BE2C (cell line): ENCODE measurements at regions not wholly inside any gene's neighbourhood (a gene's known extent, or its start where the extent isn't known, plus 50 kb on each side); places are given as distances from the start of the nearest gene placed in this dataset.
A peak's percentile ranks its signal among the peaks of the same experiment; 100 is the strongest.

ENCODE experiments used
- DNase-seq: peaks from one replicate; pipeline ENCODE4 v3.0.0-alpha.2; 2020
- H3K27me3 ChIP-seq: fragments of 250-450 bp; sonication (Bioruptor Pico); 2 replicates; pipeline ENCODE4 v1.5.1; 2020; ENCODE audit warnings: mild to moderate bottlenecking
- H3K36me3 ChIP-seq: fragments of 250-450 bp; sonication (Bioruptor Pico); 2 replicates; pipeline ENCODE4 v1.5.1; 2020; ENCODE audit warnings: mild to moderate bottlenecking
- H3K4me1 ChIP-seq: fragments of 250-450 bp; sonication (Bioruptor Pico); 2 replicates; pipeline ENCODE4 v1.5.1; 2020
- H3K4me3 ChIP-seq: 2 replicates; pipeline ENCODE4 v1.5.1; 2011; ENCODE audit warnings: low read depth, low read length
- H3K9me3 ChIP-seq: fragments of 250-450 bp; sonication (Bioruptor Pico); 2 replicates; pipeline ENCODE4 v1.5.1; 2020
- TF ChIP-seq, protein P1 (sequence below): IDR thresholded peaks from 2 replicates; pipeline ENCODE4 v1.5.1; 2012; ENCODE audit warnings: mild to moderate bottlenecking, low read depth, low read length

- Histone ChIP-seq H3K4me3 (no peak overlapping the region), H3K36me3 (no peaks in the 10 kb centered on the region), H3K4me1 (no peaks in the 10 kb centered on the region), H3K9me3 (no peaks in the 10 kb centered on the region), H3K27me3 (no peaks in the 10 kb centered on the region)
- no peak for DNase-seq
- TF ChIP-seq, protein P1, sequence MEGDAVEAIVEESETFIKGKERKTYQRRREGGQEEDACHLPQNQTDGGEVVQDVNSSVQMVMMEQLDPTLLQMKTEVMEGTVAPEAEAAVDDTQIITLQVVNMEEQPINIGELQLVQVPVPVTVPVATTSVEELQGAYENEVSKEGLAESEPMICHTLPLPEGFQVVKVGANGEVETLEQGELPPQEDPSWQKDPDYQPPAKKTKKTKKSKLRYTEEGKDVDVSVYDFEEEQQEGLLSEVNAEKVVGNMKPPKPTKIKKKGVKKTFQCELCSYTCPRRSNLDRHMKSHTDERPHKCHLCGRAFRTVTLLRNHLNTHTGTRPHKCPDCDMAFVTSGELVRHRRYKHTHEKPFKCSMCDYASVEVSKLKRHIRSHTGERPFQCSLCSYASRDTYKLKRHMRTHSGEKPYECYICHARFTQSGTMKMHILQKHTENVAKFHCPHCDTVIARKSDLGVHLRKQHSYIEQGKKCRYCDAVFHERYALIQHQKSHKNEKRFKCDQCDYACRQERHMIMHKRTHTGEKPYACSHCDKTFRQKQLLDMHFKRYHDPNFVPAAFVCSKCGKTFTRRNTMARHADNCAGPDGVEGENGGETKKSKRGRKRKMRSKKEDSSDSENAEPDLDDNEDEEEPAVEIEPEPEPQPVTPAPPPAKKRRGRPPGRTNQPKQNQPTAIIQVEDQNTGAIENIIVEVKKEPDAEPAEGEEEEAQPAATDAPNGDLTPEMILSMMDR, result no peak
Observed at GRCh38 chr2:121125350-121125749, 159.7 kb downstream of the TFCP2L1 start.

DNA sequence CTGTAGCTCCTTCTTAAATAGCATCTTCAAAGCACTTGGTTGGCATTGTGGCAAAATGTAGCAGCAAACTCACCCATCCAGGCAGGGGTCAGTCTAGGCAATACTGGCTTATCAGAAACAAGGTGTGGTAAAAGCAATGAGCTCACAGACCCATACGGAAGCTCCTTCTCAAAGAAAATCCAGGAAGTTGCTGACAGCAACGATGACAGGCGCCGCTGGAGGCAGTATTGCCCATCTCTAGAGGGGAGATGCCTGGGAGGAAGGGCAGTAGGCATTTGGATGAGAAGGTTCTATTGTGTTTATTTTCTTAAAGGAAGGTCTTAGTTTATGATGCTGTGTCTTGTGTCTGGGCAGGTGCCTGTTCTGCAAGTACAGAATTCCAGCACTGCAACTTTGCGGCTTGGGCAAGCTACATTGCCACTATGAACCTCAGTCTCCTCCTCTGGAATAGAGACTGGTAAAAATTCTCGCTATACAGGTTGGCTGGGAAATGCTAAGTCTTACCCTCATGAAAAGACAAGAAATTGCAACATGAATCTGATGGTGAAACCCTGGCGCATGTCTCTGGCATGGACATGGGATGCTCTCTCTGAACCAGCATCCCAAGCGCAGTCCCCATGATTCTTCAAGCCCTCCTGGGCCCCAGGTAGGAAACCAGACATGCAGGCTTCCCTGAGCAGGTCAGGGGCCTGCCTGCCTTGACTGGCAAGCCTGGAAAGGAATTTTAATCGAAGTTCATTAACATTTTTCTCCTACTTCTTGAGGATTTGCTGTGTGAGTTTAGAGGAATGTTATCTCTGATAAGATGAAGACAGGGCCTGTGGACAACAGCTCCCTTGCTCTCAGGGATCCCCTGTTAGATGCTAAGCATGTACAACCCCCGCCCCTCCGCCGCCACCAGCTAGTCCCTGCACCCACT, 156.0 kb downstream of the TFCP2L1 start:
- no peaks in the 10 kb centered on the region for H3K36me3 ChIP-seq
- TF ChIP-seq, protein P1, result peak; percentile 67
- DNase-seq, result peak; percentile 49
- no peaks in the 10 kb centered on the region for H3K4me1 ChIP-seq
- no peaks in the 10 kb centered on the region for H3K27me3 ChIP-seq
- no peak overlapping the region for H3K4me3 ChIP-seq
- H3K9me3 ChIP-seq, result no peaks in the 10 kb centered on the region

DNA sequence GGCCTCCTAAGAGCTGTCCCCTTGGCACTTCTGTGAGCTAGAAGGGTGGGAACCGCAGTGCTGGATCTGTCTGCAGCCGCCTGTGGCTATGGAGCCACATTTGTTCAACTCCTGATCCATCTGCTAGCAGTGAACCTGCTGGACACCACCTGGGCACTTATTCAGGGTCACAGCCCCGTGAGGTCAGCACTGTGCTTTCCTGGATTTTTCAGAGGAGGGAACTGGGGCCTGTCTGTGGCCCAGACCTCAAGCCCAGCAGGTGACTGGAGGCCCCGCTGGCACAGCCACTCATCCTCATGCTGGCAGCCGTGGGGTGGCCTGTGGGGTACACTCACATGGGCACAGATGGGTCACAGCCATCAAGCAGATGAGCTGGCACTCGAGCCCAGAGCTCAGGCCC, 155.3 kb downstream of the TFCP2L1 start:
- no peaks in the 10 kb centered on the region for H3K36me3 ChIP-seq
- H3K27me3 ChIP-seq, result no peaks in the 10 kb centered on the region
- H3K4me1 ChIP-seq, result no peaks in the 10 kb centered on the region
- no peaks in the 10 kb centered on the region for H3K9me3 ChIP-seq
- DNase-seq, result no peak
- TF ChIP-seq, protein P1, result no peak
- H3K4me3 ChIP-seq, result no peak overlapping the region

DNA sequence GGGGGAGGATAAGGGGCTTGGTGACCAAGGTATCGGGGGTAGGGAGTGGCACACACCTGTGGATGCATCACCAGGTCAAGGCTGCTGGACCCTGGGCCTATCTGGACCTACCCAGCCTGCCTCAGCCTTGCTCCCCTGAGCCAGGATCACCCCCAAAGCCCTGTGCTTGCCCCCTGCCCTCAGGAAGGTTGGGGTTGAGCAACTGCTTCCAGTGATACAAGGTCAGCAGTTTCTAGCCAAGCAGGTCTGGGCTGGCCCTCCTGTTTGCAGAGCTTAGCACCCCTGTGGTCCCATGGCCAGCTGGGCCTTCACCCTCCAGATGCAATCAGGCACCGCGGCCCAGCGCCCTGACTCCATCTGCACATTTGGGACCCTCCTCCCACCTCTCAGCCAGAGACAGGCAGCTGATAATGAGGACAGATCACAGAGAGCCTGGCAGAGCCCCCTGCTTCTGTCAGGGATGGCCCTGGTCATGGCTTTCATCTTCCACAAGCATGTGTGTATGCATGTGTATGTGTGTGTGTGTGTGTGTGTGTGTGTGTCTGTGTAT, 154.6 kb downstream of the TFCP2L1 start:
- peak; percentile 11 for DNase-seq
- Histone ChIP-seq H3K27me3 (no peaks in the 10 kb centered on the region), H3K4me3 (no peak overlapping the region), H3K36me3 (no peaks in the 10 kb centered on the region), H3K4me1 (no peaks in the 10 kb centered on the region), H3K9me3 (no peaks in the 10 kb centered on the region)
- TF ChIP-seq, protein P1, result no peak

DNA sequence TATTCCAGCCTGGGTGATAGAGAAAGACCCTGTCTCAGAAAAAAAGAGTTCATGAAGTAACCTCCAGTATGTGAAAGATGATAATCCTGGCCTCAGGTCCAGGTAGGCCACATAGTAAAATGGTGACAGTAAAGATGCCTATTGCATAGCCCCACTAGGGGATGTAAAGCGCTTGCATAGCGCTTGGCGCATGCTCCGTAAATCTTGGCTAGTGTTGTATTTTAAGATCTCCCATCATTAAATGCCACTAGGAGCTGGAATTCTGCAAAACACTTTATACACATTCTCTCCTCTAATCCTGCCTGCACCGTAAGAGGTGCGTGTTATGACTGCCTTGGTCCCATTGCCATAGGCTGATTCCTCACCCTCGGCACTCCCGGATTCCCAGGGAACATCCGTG, 153.6 kb downstream of the TFCP2L1 start:
- H3K4me3 ChIP-seq, result no peak overlapping the region
- H3K27me3 ChIP-seq, result no peaks in the 10 kb centered on the region
- H3K9me3 ChIP-seq, result no peaks in the 10 kb centered on the region
- H3K4me1 ChIP-seq, result no peaks in the 10 kb centered on the region
- no peak for DNase-seq
- H3K36me3 ChIP-seq, result no peaks in the 10 kb centered on the region
- TF ChIP-seq, protein P1, result no peak
